H9 (cell line): ENCODE measurements at regions not wholly inside any gene's neighbourhood (a gene's known extent, or its start where the extent isn't known, plus 50 kb on each side); places are given as distances from the start of the nearest gene placed in this dataset.

Experiments
- DNase-seq: peaks from one replicate; pipeline ENCODE4 v3.0.0-alpha.2; 2017
- H2AFZ ChIP-seq: one replicate; pipeline ENCODE4 v1.6.1; 2013; ENCODE audit warnings: mild to moderate bottlenecking, low read length, control low read depth, moderate library complexity
- H2AK5ac ChIP-seq: 2 replicates; pipeline ENCODE4 v1.6.1; 2013; ENCODE audit warnings: low read length, control low read depth, mixed read lengths; ENCODE audit not compliant: insufficient read length
- H2BK120ac ChIP-seq: one replicate; pipeline ENCODE4 v1.6.1; 2013; ENCODE audit warnings: low read depth, mild to moderate bottlenecking, low read length, control low read depth, inconsistent platforms; ENCODE audit not compliant: poor library complexity, severe bottlenecking
- H2BK12ac ChIP-seq: 2 replicates; pipeline ENCODE4 v1.6.1; 2013; ENCODE audit warnings: low read length, control low read depth, mixed read lengths, low read depth; ENCODE audit not compliant: insufficient read length
- H2BK15ac ChIP-seq: 2 replicates; pipeline ENCODE4 v1.6.1; 2013; ENCODE audit warnings: low read depth, low read length, control low read depth
- H2BK20ac ChIP-seq: one replicate; pipeline ENCODE4 v1.6.1; 2013; ENCODE audit warnings: low read depth, mild to moderate bottlenecking, low read length, control low read depth, inconsistent platforms; ENCODE audit not compliant: poor library complexity, severe bottlenecking
- H2BK5ac ChIP-seq: 2 replicates; pipeline ENCODE4 v1.6.1; 2013; ENCODE audit warnings: low read length, control low read depth, mixed read lengths; ENCODE audit not compliant: insufficient read length
- H3K14ac ChIP-seq: 2 replicates; pipeline ENCODE4 v1.6.1; 2013; ENCODE audit warnings: low read length, control low read depth; ENCODE audit not compliant: insufficient read depth
- H3K18ac ChIP-seq: 2 replicates; pipeline ENCODE4 v1.6.1; 2013; ENCODE audit warnings: low read depth, mild to moderate bottlenecking, mixed read lengths, low read length, control low read depth; ENCODE audit not compliant: insufficient read length
- H3K23ac ChIP-seq: 2 replicates; pipeline ENCODE4 v1.6.1; 2013; ENCODE audit warnings: low read length, control low read depth, mixed read lengths, low read depth; ENCODE audit not compliant: insufficient read length
- H3K23me2 ChIP-seq: 2 replicates; pipeline ENCODE4 v1.6.1; 2013; ENCODE audit warnings: low read depth, mild to moderate bottlenecking, mixed read lengths, low read length, control low read depth; ENCODE audit not compliant: insufficient read length, poor library complexity, severe bottlenecking
- H3K27ac ChIP-seq: 2 replicates; pipeline ENCODE4 v1.5.1; 2013; ENCODE audit warnings: low read length, control low read depth, mixed read lengths, low read depth; ENCODE audit not compliant: insufficient read length
- H3K27me3 ChIP-seq: 2 replicates; pipeline ENCODE4 v1.6.1; 2013; ENCODE audit warnings: low read length, control low read depth, inconsistent platforms; ENCODE audit not compliant: insufficient read depth
- H3K4ac ChIP-seq: 2 replicates; pipeline ENCODE4 v1.6.1; 2013; ENCODE audit warnings: low read depth, mild to moderate bottlenecking, control low read depth, inconsistent platforms, low read length, moderate library complexity
- H3K4me1 ChIP-seq: 2 replicates; pipeline ENCODE4 v1.6.1; 2013; ENCODE audit warnings: low read length, control low read depth, inconsistent platforms; ENCODE audit not compliant: insufficient read depth
- H3K4me2 ChIP-seq: 2 replicates; pipeline ENCODE4 v1.6.1; 2013; ENCODE audit warnings: low read length, control low read depth, mixed read lengths; ENCODE audit not compliant: insufficient read length, insufficient read depth
- H3K56ac ChIP-seq: 2 replicates; pipeline ENCODE4 v1.6.1; 2013; ENCODE audit warnings: low read depth, mild to moderate bottlenecking, mixed read lengths, low read length, control low read depth; ENCODE audit not compliant: insufficient read length
- H3K79me1 ChIP-seq: 2 replicates; pipeline ENCODE4 v1.6.1; 2013; ENCODE audit warnings: low read depth, mild to moderate bottlenecking, moderate library complexity, low read length, control low read depth, inconsistent platforms; ENCODE audit not compliant: insufficient read depth, poor library complexity, severe bottlenecking
- H3K79me2 ChIP-seq: 2 replicates; pipeline ENCODE4 v1.6.1; 2013; ENCODE audit warnings: low read length, control low read depth, inconsistent platforms; ENCODE audit not compliant: insufficient read depth
- H3K9ac ChIP-seq: 2 replicates; pipeline ENCODE4 v1.6.1; 2013; ENCODE audit warnings: low read length, control low read depth, mixed read lengths; ENCODE audit not compliant: insufficient read length; ENCODE audit errors: extremely low read depth
- H3K9me3 ChIP-seq: one replicate; pipeline ENCODE4 v1.6.1; 2013; ENCODE audit warnings: low read depth, low read length, inconsistent platforms; ENCODE audit not compliant: control insufficient read depth
- H3T11ph ChIP-seq: one replicate; pipeline ENCODE4 v1.6.1; 2013; ENCODE audit warnings: mild to moderate bottlenecking, low read length, control low read depth, inconsistent platforms
- H4K20me1 ChIP-seq: one replicate; pipeline ENCODE4 v1.6.1; 2013; ENCODE audit not compliant: control insufficient read depth, insufficient read length, insufficient read depth
- H4K5ac ChIP-seq: 2 replicates; pipeline ENCODE4 v1.6.1; 2013; ENCODE audit warnings: low read depth, mild to moderate bottlenecking, mixed read lengths, low read length, control low read depth; ENCODE audit not compliant: insufficient read length
- H4K8ac ChIP-seq: replicated peaks from 2 replicates; pipeline ENCODE4 v1.6.1; 2013; ENCODE audit warnings: low read length, control low read depth, mixed read lengths, low read depth; ENCODE audit not compliant: insufficient read length
- H4K91ac ChIP-seq: 2 replicates; pipeline ENCODE4 v1.6.1; 2013; ENCODE audit warnings: low read depth, mild to moderate bottlenecking, moderate library complexity, mixed read lengths, low read length, control low read depth; ENCODE audit not compliant: insufficient read length
- H3K27ac Mint-ChIP-seq, 3 experiments: 2 replicates in 2 of 3; 3 replicates in 1 of 3; pipeline ENCODE4 v1.8.0; 2020 to 2021; ENCODE audit warnings: mixed read lengths in 3 of 3, mild to moderate bottlenecking in 1 of 3, moderate library complexity in 1 of 3
- H3K27me3 Mint-ChIP-seq: 2 replicates; pipeline ENCODE4 v1.8.0; 2021; ENCODE audit warnings: low read depth, mild to moderate bottlenecking, moderate library complexity, mixed read lengths
- H3K36me3 Mint-ChIP-seq, 3 experiments: 2 replicates in 2 of 3; 3 replicates in 1 of 3; pipeline ENCODE4 v1.8.0; 2020 to 2021; ENCODE audit warnings: low read depth in 3 of 3, mixed read lengths in 3 of 3; ENCODE audit not compliant: insufficient read depth in 1 of 3
- H3K4me1 Mint-ChIP-seq, 2 experiments: 2 replicates each; pipeline ENCODE4 v1.8.0; 2020; ENCODE audit warnings: mixed read lengths in 2 of 2
- H3K4me3 Mint-ChIP-seq, 2 experiments: 2 replicates in 1 of 2; 3 replicates in 1 of 2; pipeline ENCODE4 v1.8.0; 2020 to 2021; ENCODE audit warnings: mild to moderate bottlenecking in 2 of 2, mixed read lengths in 2 of 2, moderate library complexity in 1 of 2
- H3K9me3 Mint-ChIP-seq, 2 experiments: 2 replicates in 1 of 2; 3 replicates in 1 of 2; pipeline ENCODE4 v1.8.0; 2020; ENCODE audit warnings: mild to moderate bottlenecking in 2 of 2, mixed read lengths in 2 of 2, moderate library complexity in 1 of 2
- WGBS: extraction: QIAGEN DNeasy Blood & Tissue Kit; methylation state at CpG from one replicate; pipeline ENCODE4 v1.1.7; 2013; ENCODE audit warnings: missing lambda C conversion rate, low lambda C conversion rate, mixed read lengths; ENCODE audit not compliant: insufficient read length; ENCODE audit errors: extremely low coverage; 5-methylcytosine and 5-hydroxymethylcytosine counted together
- TF ChIP-seq, protein P1 (sequence below): fragments of 200-600 bp; sonication (generic); conservative IDR thresholded peaks from 3 replicates; pipeline ENCODE4 v1.8.0; 2021; ENCODE audit warnings: antibody characterized with exemption, mild to moderate bottlenecking

DNA sequence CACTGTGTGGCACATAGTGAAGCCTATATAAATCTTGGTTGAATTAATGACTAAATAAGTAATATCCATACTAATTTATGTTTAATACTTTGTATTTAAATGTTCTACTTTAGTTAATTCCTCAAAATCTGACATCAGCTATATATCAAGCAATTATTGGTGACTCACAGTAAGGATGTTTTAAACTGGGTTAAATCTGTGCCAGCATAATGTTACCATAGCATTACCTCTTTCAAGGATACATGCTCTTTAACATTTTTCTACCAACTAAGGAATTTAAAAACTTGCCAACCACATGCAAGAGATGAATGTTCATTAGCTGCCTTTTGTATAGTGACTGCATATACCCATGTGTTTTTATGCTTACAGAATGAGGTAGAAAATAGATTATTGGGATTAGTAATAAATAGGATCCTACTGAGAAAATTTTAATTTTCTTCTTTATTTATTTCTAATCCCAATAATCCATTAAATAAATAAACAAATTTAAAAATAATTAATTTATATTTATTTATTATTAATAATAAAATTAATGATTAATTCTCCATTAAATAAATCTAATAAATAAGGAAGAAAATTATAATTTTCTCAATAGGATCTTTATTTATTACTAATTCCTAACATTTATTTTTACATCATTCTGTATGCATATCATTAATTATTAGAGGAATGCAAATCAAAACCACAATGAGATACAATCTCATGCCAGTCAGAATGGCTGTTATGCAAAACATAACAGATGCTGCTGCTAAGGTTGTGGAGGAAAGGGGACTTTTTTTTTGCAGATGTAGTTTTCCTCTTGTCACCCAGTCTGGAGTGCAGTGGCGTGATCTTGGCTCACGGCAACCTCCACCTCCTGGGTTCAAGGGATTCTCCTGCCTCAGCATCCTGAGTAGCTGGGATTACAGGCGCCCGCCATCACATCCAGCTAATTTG lies 410.7 kb upstream of the DSEL start:
- no peak overlapping the region for H3K4ac ChIP-seq
- no peaks in the 10 kb centered on the region for H3K27me3 Mint-ChIP-seq
- no peak overlapping the region for H2AFZ ChIP-seq
- no peak overlapping the region for H3T11ph ChIP-seq
- no peak overlapping the region for H2BK120ac ChIP-seq
- H2BK15ac ChIP-seq: no peak overlapping the region
- H4K20me1 ChIP-seq: no peaks in the 10 kb centered on the region
- no peak overlapping the region for H3K4me3 Mint-ChIP-seq
- no peak for DNase-seq
- H3K56ac ChIP-seq: no peak overlapping the region
- H3K4me1 ChIP-seq: no peaks in the 10 kb centered on the region
- H4K5ac ChIP-seq: no peak overlapping the region
- H3K27ac Mint-ChIP-seq: no peak overlapping the region
- H3K9me3 Mint-ChIP-seq: no peaks in the 10 kb centered on the region
- H3K27me3 ChIP-seq: no peaks in the 10 kb centered on the region
- H4K91ac ChIP-seq: no peak overlapping the region
- no peaks in the 10 kb centered on the region for H3K79me2 ChIP-seq
- H2AK5ac ChIP-seq: no peak overlapping the region
- H4K8ac ChIP-seq: no peak overlapping the region
- no peak overlapping the region for H3K14ac ChIP-seq
- H3K4me2 ChIP-seq: no peak overlapping the region
- no peak overlapping the region for H2BK12ac ChIP-seq
- H3K4me1 Mint-ChIP-seq: no peaks in the 10 kb centered on the region
- no peak overlapping the region for H2BK20ac ChIP-seq
- H2BK5ac ChIP-seq: no peak overlapping the region
- H3K9ac ChIP-seq: no peak overlapping the region
- no peaks in the 10 kb centered on the region for H3K9me3 ChIP-seq
- no peaks in the 10 kb centered on the region for H3K23me2 ChIP-seq
- no peak overlapping the region for H3K27ac ChIP-seq
- TF ChIP-seq, protein P1, sequence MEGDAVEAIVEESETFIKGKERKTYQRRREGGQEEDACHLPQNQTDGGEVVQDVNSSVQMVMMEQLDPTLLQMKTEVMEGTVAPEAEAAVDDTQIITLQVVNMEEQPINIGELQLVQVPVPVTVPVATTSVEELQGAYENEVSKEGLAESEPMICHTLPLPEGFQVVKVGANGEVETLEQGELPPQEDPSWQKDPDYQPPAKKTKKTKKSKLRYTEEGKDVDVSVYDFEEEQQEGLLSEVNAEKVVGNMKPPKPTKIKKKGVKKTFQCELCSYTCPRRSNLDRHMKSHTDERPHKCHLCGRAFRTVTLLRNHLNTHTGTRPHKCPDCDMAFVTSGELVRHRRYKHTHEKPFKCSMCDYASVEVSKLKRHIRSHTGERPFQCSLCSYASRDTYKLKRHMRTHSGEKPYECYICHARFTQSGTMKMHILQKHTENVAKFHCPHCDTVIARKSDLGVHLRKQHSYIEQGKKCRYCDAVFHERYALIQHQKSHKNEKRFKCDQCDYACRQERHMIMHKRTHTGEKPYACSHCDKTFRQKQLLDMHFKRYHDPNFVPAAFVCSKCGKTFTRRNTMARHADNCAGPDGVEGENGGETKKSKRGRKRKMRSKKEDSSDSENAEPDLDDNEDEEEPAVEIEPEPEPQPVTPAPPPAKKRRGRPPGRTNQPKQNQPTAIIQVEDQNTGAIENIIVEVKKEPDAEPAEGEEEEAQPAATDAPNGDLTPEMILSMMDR: no peak
- no peaks in the 10 kb centered on the region for H3K36me3 Mint-ChIP-seq
- H3K18ac ChIP-seq: no peak overlapping the region
- no CpG with 5 or more reads among the region's 4 CpGs for WGBS
- H3K23ac ChIP-seq: no peak overlapping the region
- no peaks in the 10 kb centered on the region for H3K79me1 ChIP-seq
